ENCODE measurements at regions not wholly inside any gene's neighbourhood (a gene's known extent, or its start where the extent isn't known, plus 50 kb on each side); places are given as distances from the start of the nearest gene placed in this dataset.
"Not testable (repeated sequence)": the region's sequence is repeated elsewhere in the genome, so short reads cannot be mapped to it uniquely, and the experiment has no call there.

DNA sequence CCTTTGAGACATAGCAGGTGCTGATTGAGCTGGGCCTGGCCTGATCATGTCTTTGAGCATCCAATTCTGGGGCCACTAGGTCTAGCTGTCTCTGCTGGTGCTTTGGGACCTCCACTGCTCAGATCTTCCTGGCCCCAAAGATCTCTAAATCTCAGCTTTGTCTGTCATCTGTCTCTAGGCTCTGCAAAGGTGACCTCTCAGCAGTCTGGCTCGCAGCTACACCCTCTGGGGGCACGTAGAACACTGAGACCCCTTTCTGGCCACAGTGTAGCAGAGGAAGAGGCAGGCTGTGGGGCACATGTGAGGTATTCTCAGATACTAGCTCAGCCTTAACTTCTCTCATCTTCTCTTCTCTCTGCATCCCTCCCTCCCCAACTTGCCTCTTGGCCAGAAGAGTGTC, 298.1 kb upstream of the PLGLB1 start:
- not testable (repeated sequence) for DNase-seq

DNA sequence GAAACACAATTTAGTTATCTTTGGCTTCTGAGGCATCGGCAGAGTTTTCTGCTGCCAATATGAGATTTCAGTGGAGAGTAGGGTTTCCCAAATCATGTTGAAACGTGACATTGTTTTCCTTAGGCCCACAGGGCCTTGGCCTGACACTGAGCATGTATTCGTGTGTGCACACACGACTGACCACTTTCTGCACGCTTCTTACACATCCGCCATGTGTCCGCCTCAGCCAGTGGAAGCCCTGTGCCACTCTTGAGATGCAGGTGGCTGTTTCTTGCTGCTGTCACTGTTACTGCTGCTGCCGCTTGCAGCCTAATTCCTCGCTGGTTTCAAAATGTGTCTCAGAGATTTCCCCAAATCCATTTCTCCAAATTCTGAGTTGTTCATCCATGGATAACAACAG, 299.6 kb upstream of the PLGLB1 start:
- not testable (repeated sequence) for DNase-seq

DNA sequence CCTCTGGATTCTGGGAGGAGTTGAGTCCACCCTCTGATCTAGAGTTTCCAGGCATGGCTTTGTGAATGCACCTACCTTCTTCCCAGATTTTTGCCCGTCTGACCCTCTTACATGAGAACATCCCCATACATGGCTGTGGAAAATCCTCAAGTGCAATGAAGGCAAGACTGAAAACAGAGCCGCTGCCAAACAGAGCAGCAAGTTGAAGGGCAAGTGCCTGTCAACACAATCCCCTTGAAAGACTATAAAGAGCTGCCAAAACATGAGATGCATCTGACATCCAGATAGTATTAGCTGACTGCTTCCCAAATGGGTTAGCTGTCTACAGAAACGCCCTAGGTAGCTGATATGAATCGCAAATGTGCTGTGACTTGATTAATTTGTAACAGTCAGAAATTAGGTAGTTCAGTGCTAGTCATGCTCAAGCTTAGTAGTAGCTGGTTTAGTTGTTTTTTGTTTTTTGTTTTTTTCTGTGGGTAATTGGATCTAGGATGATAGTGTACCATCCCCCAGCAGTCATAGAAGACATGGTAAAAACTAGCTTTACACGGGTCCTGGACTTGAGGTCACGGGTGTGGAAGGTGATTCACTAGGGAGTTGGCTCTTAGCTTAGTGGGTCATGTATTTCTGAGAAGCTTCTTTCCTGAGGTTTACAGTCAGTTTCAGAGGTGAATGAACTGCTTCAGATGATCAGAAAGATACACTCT, 302.8 kb upstream of the PLGLB1 start:
- not testable (repeated sequence) for DNase-seq

GRCh38 chr2:87325042-87325910, 303.6 kb upstream of the PLGLB1 start:
- not testable (repeated sequence) for DNase-seq

DNA sequence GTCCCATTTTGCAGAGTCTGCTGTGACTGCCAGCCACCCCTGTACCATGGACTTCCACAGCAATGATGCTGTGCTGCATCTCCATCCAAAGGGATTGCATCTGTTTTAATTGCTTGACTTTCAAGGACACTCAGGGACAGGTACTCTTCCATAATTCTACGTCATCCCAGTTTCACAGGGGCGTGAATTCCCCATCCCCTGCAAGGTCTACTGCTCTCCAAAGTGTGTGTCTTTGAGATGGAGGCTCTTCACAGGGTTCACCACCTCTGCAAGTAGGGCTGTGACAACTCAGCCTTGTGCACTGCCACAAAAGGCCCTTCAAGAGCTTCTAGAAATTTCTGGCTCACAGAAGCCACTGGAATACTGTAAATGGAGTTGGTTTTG, 304.3 kb upstream of the PLGLB1 start:
- not testable (repeated sequence) for DNase-seq

GRCh38 chr2:87326754-87327153, 305.1 kb upstream of the PLGLB1 start:
- DNase-seq = not testable (repeated sequence)

DNA sequence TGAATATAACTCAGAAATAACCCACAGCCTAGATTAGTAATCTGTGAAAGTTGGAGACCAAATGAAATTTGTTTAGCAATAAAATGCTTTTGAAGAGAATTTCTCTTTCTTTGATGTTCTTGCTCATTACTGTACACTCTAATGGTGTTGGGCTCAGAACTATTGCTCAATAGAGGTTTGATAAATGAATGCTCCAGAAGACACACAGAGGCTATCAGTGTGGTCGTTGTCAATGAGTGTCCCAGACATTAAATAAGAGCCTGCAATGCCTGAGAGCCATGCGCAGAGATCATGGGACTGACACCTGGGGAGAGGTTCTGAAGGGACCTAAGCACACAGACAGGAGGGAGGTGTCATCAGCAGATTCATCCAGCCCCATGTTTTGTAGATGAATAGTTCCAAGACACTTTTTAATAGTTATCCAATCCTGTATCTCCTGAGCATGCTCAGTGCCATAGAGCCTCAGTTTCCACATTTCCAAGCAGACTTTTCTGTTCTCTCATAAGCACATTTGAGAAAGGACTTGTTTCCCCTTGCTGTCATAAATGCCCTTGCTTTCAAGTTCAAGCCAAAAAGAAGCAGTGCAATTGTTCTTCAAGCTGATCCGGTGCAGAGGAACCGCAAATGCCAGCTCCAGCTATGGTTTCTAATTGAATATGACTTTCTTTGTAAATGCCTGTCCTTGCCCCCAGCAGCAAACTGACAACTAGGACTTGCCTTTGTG, 306.2 kb upstream of the PLGLB1 start:
- not testable (repeated sequence) for DNase-seq

DNA sequence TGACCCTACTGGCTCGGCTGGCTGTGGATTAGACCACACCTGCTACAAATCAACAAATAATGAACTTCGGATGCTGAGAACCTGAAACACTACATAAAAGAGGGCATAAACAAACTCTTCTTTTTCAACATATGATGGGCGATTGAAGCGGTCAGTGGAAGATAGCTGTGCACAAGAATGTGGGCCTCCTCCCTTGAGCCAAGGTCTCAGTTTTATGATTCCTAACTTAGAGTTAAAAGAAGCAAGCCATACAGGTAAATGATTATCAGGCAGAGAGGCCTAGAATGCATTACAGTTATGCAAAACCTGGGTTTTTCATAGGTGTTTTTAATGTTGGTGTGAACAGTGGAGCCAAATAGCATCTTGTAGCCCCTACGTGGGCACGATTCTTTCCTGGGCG, 307.9 kb upstream of the PLGLB1 start:
- not testable (repeated sequence) for DNase-seq

DNA sequence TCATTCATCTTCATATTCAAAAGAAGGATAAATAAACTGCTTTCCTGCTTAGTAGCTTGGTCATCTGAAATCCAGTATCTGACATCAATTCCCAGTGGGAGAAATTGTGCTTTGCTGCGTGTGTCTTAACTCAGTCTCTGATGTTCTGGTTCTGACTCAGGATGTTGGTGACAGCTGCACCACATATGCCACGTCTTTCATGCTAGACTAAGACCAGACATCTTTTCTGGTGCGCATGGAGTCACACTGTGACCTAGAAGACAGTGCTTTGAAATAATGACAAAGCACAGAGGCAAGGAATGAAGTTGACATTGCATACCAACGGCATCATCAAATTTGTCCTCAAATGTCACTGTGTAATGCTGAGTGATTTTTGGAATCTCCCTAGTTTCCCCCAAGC, 308.8 kb upstream of the PLGLB1 start:
- DNase-seq = not testable (repeated sequence)

DNA sequence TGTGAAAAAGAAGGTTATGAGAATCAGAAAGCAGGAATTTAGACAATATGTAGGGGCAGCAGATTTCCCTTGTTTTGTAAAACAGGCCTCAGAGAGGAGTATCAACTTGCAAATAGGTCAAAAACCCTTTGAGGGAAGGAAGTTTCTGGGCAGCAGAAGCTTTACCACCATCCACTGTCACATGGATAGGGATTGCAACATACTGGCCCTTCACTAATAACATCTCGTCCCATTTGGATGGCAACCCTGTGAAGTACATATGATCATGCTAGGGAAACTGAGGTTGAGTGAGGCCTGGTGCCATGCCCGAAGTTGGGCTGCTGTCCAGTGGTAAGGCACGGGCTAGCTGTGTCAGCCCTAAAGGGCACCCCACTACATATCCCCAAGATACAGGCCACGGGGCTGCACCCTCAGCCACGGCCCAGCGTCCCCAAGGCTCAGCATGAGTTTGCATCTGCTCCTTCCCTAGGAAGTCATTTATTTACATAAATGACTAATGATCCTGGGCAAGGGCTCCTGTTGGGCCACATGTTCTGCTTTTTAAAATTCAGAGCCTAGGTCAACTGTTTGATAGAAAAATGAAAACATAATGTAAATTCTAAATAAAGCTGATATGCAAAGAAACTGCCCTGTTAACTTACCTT, 310.4 kb upstream of the PLGLB1 start:
- DNase-seq = not testable (repeated sequence)

DNA sequence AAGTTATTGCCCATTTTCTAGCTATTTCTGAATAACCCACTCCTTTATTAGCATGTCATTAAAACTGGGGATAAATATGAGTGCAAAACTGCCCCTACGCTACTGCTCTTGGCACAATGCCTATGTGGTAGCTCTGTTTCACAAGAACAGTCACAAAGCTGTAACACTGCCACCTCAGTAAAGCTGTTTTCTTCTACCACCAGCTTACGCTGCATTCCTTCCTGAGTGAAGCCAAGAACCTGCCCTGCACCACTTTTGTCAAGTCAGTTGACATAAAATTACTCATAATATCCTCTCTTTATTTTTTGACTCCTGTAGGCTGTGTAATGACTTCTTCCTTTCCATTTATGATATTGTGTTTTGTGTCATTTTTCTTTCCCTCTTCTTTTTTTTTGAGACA, 313.2 kb upstream of the PLGLB1 start:
- not testable (repeated sequence) for DNase-seq

DNA sequence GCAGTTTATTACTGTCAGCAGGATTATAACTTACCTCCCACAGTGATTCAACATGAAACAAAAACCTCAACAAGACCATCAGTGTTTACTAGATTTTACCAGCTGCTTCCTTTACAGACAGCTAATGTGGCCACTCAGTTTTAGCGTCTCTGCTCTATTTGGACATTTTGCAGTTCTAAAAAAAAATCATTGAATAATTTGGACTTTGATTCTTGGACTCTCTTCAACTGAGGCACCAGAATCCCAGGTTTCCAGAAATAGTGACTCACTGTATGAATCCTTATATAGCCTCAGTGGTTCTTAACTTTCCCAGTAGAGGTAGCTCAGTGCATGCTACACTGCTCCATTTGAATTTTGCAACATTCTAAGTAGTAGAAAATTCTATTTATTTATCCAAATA, 317.4 kb upstream of the PLGLB1 start:
- DNase-seq = not testable (repeated sequence)

- DNase-seq = not testable (repeated sequence)
Measured at GRCh38 chr2:87341601-87342014, 320.0 kb upstream of the PLGLB1 start.

GRCh38 chr2:87342175-87342574, 320.5 kb upstream of the PLGLB1 start:
- DNase-seq = not testable (repeated sequence)

DNA sequence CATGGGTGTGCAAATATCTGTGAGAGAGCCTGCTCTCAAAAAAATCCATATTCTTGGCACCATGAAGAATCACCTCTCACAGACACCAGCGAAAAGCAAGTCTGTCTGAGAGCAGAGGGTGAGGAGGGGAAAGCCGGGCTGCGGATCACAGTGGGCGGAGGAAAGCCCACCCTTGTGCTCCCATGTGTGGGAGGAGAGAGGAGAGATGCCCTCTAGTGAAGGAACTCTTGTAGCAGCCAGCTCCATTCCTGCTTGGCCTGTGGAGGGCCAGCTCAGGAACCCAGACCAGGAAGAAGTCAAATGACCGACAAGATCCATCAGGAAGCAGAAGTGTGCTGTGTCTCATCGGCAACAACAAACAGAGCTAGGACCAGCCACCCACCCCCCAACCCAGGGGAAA, 321.7 kb upstream of the PLGLB1 start:
- DNase-seq = not testable (repeated sequence)

DNA sequence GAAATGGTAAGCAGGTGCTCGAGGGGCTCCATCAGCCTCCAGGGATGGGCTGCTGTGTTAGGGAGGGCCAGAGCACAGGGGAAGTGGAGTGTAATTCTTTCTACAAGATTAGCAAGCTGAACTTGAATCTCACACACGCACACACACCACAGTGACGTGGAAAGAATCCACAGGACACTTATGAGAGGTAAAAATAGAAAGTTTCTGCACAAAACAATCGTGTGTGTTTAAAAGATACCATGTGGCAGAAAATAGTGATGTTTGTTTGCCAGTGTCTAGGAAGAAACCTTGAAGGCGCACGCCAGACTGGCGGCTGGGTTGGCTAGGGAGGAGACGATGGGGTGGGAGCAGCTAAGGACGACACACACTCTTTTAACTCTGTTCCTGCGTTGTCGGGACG, 323.6 kb upstream of the PLGLB1 start:
- not testable (repeated sequence) for DNase-seq

GRCh38 chr2:87348556-87348955, 326.9 kb upstream of the PLGLB1 start:
- not testable (repeated sequence) for DNase-seq

GRCh38 chr2:87349006-87349405, 327.4 kb upstream of the PLGLB1 start:
- not testable (repeated sequence) for DNase-seq

- DNase-seq = not testable (repeated sequence)
Measured at GRCh38 chr2:87352178-87352934, 330.7 kb upstream of the PLGLB1 start.

DNA sequence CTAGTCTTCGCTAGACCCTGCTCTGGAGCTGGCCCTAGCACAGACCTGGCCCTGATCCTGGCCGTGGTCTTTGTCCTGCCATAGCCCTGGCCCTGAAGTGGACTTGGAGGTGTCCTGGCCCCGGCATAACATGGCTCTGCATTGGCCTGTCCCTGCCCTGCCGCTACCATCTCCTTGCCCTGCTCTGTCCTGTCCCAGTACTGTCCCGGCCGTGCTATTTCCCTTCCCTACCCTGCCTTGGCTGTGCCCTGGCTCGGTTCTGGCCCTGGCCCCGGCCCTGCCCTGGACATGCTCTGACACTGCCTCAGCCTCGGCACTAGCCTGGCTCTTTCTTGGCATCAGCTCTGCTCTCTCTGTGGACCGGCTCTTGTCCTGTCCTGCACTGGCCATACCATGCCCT, 331.8 kb upstream of the PLGLB1 start:
- not testable (repeated sequence) for DNase-seq

DNA sequence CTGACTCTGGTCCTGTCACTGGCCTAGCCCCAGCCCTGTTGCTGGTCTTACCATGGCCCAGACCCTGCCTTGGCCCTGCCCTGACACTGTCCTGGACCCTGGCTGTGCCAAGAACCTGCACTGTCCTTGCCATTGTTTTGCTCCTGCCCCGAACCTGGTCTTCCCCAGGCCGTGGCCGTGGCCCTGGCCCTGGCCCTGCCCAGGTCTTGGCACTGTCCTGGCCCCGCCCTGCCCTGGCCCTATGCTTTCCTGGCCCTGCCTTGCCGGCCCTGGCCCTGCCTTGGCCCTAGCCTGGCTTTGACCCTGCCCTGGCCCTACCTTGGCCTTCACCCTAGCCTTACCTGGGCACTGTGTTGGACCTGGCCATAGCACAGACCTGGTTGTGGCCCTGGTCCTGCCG, 332.5 kb upstream of the PLGLB1 start:
- DNase-seq = not testable (repeated sequence)

GRCh38 chr2:87360250-87360649, 338.6 kb upstream of the PLGLB1 start:
- not testable (repeated sequence) for DNase-seq
